Natural killer cell (primary cell): ENCODE measurements at regions not wholly inside any gene's neighbourhood (a gene's known extent, or its start where the extent isn't known, plus 50 kb on each side); places are given as distances from the start of the nearest gene placed in this dataset.

Experiments used
- ATAC-seq, 3 donors: fragments of 150-1000 bp in 2 of 3; fragments of 200-7000 bp in 1 of 3; cut with Tn5 transposase; 1 replicate in 1 of 3; 2 replicates in 2 of 3; pipeline ENCODE4 v1.10.0; 2021; ENCODE audit warnings: mild to moderate bottlenecking in 2 of 3, moderate library complexity in 2 of 3
- DNase-seq, 2 donors: peaks; one replicate each; pipeline versions ENCODE4 v3.0.0 to v3.0.0-alpha.2; 2013 to 2021; ENCODE audit warnings: mixed read lengths in 1 of 2
- H3K27ac ChIP-seq: one replicate; pipeline ENCODE4 v1.5.1; 2013; ENCODE audit warnings: mild to moderate bottlenecking, low read length
- H3K27me3 ChIP-seq: one replicate; pipeline ENCODE4 v1.6.1; 2013; ENCODE audit warnings: low read length; ENCODE audit not compliant: control insufficient read depth, insufficient read depth
- H3K36me3 ChIP-seq: one replicate; pipeline ENCODE4 v1.6.1; 2013; ENCODE audit warnings: low read length; ENCODE audit not compliant: control insufficient read depth, insufficient read depth
- H3K4me1 ChIP-seq: one replicate; pipeline ENCODE4 v1.6.1; 2013; ENCODE audit warnings: low read length; ENCODE audit not compliant: control insufficient read depth, insufficient read depth
- H3K4me3 ChIP-seq: one replicate; pipeline ENCODE4 v1.5.1; 2013; ENCODE audit warnings: low read length
- H3K9me3 ChIP-seq: one replicate; pipeline ENCODE4 v1.6.1; 2013; ENCODE audit warnings: low read length; ENCODE audit not compliant: control insufficient read depth, insufficient read depth
- H3K27ac Mint-ChIP-seq, 2 donors: one replicate each; pipeline ENCODE4 v1.8.0; 2022; ENCODE audit warnings: mild to moderate bottlenecking in 2 of 2, mixed read lengths in 2 of 2, moderate library complexity in 1 of 2
- H3K27me3 Mint-ChIP-seq, 2 donors: one replicate each; pipeline ENCODE4 v1.8.0; 2022; ENCODE audit warnings: low read depth in 2 of 2, mixed read lengths in 2 of 2
- H3K36me3 Mint-ChIP-seq: one replicate; pipeline ENCODE4 v1.8.0; 2022; ENCODE audit warnings: mixed read lengths
- H3K4me1 Mint-ChIP-seq, 2 donors: one replicate each; pipeline ENCODE4 v1.8.0; 2022; ENCODE audit warnings: mixed read lengths in 2 of 2
- H3K4me3 Mint-ChIP-seq: one replicate; pipeline ENCODE4 v1.8.0; 2022; ENCODE audit warnings: mild to moderate bottlenecking, moderate library complexity, mixed read lengths
- H3K9me3 Mint-ChIP-seq, 2 donors: one replicate each; pipeline ENCODE4 v1.8.0; 2022; ENCODE audit warnings: mixed read lengths in 2 of 2
- WGBS: methylation state at CpG from one replicate; pipeline ENCODE4 v1.1.7; 2013; ENCODE audit warnings: missing lambda C conversion rate; ENCODE audit not compliant: insufficient coverage; 5-methylcytosine and 5-hydroxymethylcytosine counted together
- intact Hi-C: fragments of 100-400 bp; cut with micrococcal nuclease; formaldehyde crosslinking; loops from one replicate; pipeline ENCODE4 v1.14.2; 2022
- TF ChIP-seq, protein P1 (sequence below): fragments of 200-600 bp; IDR thresholded peaks from one replicate; pipeline ENCODE4 v1.8.0; 2022; ENCODE audit warnings: antibody characterized with exemption

DNA sequence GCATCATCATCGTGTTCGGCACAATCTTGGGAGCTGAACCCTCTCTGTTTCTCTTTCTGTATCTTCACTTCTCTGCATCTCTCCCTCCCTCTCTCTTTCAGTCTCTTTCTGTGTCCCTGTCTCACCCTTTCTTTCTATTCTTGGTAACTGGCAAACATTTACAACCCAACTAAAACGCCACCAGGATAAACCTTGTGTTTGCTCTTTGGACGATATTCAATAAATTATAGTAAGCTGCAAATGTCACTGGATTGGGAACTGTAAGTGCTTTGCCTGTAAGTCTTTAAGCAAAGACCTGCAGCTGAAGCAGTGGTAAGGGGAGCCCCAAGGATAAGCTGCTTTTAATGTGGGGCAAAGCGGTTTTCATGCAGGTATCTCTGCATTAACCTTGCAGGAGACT, 558.0 kb upstream of the MKI67 start:
- no peaks in the 10 kb centered on the region for H3K36me3 ChIP-seq

DNA sequence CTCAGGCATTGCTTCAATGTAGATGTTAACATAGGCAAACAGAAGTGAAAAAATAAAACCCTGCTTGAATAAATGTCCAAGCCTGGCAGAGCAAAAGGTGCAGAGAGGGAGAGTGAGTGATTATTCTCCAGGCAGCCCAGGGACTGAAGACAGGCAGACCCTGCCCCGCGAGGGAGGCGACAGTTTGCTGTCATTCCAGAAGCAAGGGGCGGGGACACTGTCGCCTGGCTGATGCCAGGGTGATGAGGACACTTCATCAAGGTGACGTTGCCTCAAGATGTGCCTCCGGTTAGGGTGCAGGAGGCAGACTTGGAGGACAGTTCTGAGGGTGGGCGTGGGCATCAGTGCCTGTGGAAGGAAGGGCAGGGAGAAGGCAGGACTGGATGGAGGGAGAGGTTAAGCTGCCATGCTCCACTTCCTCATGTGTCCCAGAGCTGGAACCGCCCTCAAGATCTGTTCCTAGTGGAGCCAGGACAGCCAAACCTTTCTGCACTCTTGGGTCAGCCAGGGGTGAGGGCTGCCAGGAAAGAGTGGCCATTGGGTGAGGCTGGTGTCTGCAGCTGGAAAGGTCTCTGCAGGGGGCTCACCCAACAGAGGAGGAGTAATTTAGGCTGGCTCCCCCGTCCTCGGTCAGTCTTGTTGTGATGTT, 560.5 kb upstream of the MKI67 start:
- 70% methylated on average over 11 of the region's 11 CpGs for WGBS
- DNase-seq (no peak), ATAC-seq (no peak)
- Mint-ChIP-seq H3K27ac (no peak overlapping the region), H3K9me3 (no peaks in the 10 kb centered on the region), H3K4me3 (no peak overlapping the region), H3K4me1 (no peaks in the 10 kb centered on the region), H3K36me3 (no peaks in the 10 kb centered on the region), H3K27me3 (peaks cover 0 to 8% of the 10 kb centered on the region in 2 donors)
- H3K4me1 ChIP-seq: no peaks in the 10 kb centered on the region
- intact Hi-C loops: no loop called here
- H3K9me3 ChIP-seq: no peaks in the 10 kb centered on the region
- TF ChIP-seq, protein P1, sequence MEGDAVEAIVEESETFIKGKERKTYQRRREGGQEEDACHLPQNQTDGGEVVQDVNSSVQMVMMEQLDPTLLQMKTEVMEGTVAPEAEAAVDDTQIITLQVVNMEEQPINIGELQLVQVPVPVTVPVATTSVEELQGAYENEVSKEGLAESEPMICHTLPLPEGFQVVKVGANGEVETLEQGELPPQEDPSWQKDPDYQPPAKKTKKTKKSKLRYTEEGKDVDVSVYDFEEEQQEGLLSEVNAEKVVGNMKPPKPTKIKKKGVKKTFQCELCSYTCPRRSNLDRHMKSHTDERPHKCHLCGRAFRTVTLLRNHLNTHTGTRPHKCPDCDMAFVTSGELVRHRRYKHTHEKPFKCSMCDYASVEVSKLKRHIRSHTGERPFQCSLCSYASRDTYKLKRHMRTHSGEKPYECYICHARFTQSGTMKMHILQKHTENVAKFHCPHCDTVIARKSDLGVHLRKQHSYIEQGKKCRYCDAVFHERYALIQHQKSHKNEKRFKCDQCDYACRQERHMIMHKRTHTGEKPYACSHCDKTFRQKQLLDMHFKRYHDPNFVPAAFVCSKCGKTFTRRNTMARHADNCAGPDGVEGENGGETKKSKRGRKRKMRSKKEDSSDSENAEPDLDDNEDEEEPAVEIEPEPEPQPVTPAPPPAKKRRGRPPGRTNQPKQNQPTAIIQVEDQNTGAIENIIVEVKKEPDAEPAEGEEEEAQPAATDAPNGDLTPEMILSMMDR: no peak
- no peak overlapping the region for H3K4me3 ChIP-seq
- no peaks in the 10 kb centered on the region for H3K36me3 ChIP-seq
- H3K27ac ChIP-seq: no peak overlapping the region
- H3K27me3 ChIP-seq: no peaks in the 10 kb centered on the region

More for the DNA sequence above, 558.0 kb upstream of the MKI67 start:
- H3K27ac ChIP-seq: no peak overlapping the region
- Mint-ChIP-seq H3K4me3 (no peak overlapping the region), H3K4me1 (no peaks in the 10 kb centered on the region), H3K36me3 (no peaks in the 10 kb centered on the region), H3K9me3 (no peaks in the 10 kb centered on the region), H3K27me3 (peaks cover 5 to 10% of the 10 kb centered on the region in 2 donors), H3K27ac (no peak overlapping the region)
- H3K4me1 ChIP-seq: no peaks in the 10 kb centered on the region
- intact Hi-C loops: no loop called here
- no peaks in the 10 kb centered on the region for H3K27me3 ChIP-seq
- WGBS: 86% methylated on average over 5 of the region's 5 CpGs
- H3K9me3 ChIP-seq: no peaks in the 10 kb centered on the region
- TF ChIP-seq, protein P1: no peak
- ATAC-seq: no peak
- H3K4me3 ChIP-seq: no peak overlapping the region
- no peak for DNase-seq

DNA sequence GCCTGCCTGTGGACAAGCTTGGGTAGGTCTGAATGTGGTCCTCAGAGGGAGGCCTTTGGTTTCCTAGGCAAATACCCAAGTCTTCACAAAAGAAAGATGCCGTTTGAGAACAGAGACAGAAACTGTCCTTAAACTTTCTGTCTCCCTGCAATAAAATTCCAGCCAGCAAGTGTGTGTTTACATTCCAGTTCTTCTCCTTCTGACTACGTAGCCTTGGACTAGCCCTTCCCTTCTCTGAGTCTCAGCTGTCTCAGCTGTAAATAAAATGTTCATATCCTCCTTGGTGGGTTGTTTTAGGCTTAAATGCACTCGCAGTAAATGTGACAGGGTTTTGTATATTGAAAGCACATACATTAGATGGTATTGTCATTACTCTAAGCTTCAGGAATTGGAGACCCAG, 561.2 kb upstream of the MKI67 start:
- Histone ChIP-seq H3K27me3 (no peaks in the 10 kb centered on the region), H3K4me3 (no peak overlapping the region), H3K4me1 (no peaks in the 10 kb centered on the region), H3K27ac (no peak overlapping the region), H3K36me3 (no peaks in the 10 kb centered on the region), H3K9me3 (no peaks in the 10 kb centered on the region)
- TF ChIP-seq, protein P1: no peak
- H3K4me3 Mint-ChIP-seq: no peak overlapping the region
- no peaks in the 10 kb centered on the region for H3K4me1 Mint-ChIP-seq
- intact Hi-C loops: no loop called here
- H3K36me3 Mint-ChIP-seq: no peaks in the 10 kb centered on the region
- no peak overlapping the region for H3K27ac Mint-ChIP-seq
- ATAC-seq: no peak
- no peaks in the 10 kb centered on the region for H3K9me3 Mint-ChIP-seq
- WGBS: 67% methylated on average over 3 of the region's 3 CpGs
- DNase-seq: no peak
- peaks cover 0 to 8% of the 10 kb centered on the region in 2 donors for H3K27me3 Mint-ChIP-seq
